Left hindlimb (tissue), 1 donor: ENCODE measurements at regions not wholly inside any gene's neighbourhood (a gene's known extent, or its start where the extent isn't known, plus 50 kb on each side); places are given as distances from the start of the nearest gene placed in this dataset.

Experiments used
- DNase-seq: peaks from one replicate; pipeline ENCODE4 v3.0.0-alpha.2; 2018

DNA sequence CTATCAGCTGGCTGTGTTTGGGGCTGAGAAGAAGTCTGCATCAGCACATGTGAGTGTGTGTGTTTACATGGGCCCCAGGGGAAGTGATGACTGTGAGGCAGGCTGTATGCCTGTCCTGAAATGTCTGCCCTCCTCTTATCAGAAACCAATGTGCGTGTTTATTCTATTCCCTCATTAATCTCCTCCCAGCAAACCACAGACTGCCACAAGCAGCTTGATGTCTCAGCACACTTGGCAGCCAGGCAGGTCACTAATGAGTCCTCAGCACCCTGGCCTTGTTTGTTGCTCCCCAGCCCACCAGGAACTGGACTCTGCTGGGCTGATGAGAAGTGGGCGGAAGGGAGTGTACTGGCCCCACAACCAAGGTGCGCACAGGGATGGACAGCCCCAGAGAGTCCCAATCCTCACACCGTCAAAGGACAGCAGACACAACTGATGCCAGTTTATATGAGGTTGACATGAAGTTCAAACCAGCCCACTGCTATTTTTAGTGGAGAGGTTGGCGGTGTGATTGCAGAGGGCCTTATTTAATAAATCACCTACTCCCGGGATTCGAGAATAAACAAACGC is 225.8 kb downstream of the ETS1 start:
- no peak for DNase-seq

DNA sequence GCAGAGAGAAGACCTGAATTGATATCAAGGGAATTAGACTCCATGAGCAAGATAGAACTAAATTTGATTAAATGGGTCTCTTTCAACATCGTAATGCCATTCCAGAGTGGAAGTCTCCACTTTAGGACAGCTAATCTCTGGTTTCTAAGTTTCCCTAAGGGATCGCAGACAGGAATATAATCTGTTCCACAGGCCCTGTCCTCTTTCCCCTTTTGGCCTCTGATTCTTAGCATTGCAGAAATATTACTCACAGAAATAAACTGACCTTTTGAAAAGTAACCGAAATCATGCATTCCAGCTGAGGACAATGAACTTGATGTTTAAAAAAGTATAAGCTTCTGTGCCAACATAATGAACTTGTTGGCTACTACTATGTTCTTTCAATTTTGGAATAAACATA is 227.8 kb downstream of the ETS1 start:
- DNase-seq = no peak

DNA sequence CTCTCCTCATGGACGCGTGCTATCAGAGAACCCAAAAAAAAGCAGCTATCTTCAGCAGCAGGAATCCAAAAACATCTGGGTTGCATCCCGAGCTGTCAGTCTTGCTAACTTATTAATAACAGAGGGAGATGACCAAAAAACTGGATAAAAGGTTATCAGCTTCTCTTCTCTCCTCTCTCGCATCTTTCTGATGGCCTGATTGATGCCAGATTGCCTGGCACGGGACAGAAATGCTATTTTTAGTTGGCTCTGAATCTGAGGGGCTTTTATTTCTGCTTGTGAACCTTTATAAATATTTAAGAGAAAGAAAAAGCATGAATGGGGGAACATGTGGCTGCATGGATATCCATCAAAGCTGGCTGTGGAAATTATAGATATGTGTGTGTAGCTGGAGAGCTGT is 230.3 kb downstream of the ETS1 start:
- no peak for DNase-seq

DNA sequence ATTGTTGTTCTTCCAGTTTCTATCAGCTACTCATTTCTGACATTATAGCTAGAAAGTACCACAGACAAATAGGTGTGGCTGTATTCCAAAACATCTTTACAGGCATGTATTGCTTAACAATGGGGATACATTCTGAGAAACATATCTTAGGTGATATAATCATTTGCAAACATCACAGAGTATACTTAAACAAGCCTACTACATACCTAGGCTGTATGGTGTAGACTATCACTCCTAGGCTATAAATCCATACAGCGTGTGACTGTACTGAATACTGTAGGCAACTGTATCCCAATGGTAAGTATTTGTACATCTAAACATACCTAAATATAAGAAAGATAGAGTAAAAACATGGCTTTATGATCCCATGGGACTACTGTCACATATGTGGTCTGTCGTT is 231.8 kb downstream of the ETS1 start:
- no peak for DNase-seq

DNA sequence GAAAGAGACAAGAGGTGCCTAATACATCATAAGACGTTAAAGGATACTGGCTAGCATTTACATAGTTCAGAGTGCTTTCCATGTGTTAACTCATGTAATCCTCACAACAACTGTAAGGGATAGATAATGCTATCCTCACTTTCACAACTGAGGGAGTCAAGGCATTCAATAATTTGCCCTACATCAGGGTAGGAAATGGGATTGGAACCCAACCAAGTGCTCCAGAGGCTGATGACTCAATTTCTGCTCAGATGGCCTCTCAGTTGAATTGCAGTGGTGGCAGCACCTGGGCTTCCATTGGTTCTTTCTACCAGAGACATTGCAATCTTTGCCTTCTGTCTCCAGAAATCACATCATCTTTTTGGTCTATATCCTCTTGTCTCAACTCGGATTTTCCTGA is 232.9 kb downstream of the ETS1 start:
- no peak for DNase-seq

DNA sequence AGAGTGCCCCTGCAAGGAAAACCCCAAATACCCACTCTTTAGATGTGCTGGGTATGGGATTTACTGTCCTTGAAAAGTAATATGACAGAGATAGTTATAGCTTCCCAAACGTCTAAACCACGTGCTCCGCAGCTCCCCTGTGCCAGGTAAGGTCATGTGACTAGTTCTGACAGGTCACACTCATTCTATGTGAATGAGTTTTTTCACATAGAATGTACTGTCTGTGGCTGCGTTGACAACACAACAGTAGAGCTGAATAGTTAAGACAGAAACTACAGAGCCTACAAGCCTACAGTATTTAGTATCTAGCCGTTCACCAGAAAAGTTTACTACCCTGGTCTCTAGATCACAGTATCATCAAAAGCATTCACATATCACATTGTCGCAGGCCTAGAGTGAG is 236.2 kb downstream of the ETS1 start:
- no peak for DNase-seq

DNA sequence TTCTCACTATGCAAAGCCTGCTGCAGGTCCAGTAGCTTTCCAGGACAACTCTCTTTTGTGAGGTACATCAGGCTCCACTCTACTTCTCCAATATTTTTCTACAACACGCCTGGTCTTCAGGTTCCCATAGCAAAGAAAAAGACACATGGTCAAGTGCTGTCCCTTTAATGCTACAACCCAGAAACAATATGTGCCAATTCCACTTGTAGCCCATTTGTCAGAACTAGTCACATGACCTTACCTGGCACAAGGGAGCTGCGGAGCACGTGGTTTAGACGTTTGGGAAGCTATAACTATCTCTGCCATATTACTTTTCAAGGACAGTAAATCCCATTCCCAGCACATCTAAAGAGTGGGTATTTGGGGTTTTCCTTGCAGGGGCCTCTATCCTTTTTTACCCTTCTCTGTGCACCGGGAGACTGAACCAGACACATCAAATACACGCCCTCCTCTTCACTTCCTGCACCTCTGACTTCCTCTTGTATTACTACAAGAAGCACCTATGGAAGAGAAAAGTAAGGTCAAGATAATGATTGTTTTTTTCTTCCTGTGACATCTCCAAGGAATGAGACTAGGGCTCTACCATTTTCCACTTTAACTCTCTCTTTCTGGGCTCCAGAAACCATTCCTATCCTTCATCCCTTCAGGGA is 237.6 kb downstream of the ETS1 start:
- no peak for DNase-seq

DNA sequence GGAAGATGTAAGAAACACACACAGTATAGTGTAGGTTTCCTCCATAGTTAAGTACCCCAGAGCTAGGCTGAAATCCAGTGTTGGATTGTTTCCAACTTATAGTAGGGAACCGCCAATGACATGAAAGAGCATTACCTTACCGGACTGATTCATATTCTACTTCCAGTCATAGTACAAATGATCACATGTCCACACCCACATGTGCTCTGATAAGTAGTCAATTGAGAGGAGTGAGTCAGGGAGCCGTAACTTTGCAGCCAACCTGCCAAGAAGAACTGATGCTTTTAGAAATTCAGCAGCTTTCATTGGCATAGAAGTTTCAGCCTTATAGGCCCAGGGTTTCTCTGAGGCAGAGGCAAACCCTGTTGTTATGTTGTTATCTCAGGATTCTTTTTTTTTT is 240.6 kb downstream of the ETS1 start:
- no peak for DNase-seq

DNA sequence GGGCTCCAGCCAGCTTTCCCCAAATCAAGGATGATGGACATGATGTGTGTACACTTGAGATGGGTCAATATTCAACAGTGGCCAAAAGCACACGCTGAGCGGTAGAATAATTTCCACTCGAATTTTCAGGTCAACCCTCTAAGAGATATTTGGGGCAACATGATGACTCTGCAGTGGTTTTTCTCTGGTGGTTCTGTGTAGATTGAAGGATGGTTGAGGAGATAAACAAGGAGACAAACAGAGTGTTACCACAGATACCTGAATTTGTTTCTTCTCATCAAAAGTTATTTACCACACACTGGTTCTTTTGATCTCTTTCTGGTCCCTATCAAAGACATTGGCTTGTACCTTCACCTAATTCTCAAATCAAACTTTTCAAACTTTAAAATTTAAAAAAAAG is 242.0 kb downstream of the ETS1 start:
- no peak for DNase-seq

DNA sequence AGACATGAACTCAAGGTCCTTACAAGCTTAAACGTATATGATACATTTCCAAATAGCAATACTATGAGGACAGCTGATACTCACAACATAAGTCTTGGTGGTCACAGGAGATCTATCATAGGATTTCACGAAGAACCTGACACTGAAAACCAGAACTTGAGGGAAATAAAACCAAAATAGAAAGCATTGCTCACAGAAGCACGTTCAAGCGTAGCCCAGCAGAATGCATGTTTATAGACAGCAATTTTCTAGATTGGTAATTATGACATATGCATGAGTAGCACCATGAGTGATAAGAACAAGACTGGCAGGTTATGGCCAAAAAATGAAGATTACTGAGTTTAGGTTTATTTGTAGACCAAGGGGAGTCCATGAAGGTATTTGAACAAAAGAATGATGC is 243.5 kb downstream of the ETS1 start:
- DNase-seq = no peak

DNA sequence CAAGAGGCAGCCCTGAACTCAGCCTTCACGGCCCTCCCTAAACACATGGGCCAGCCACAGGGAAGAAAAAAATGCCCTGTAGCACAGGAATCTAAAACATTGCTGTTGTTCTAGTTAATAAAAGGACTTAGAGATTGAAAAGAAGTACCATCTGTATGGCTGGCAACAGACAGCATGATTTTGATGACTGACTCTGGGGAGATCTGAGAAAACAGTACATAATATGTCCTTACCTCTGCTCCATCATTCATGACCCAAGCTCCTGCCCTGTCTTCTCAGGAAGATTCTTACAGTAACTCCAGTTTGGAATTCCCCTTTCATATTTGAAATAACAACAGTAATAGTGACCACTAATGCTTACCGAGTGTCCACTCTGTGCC is 244.2 kb downstream of the ETS1 start:
- DNase-seq = no peak

DNA sequence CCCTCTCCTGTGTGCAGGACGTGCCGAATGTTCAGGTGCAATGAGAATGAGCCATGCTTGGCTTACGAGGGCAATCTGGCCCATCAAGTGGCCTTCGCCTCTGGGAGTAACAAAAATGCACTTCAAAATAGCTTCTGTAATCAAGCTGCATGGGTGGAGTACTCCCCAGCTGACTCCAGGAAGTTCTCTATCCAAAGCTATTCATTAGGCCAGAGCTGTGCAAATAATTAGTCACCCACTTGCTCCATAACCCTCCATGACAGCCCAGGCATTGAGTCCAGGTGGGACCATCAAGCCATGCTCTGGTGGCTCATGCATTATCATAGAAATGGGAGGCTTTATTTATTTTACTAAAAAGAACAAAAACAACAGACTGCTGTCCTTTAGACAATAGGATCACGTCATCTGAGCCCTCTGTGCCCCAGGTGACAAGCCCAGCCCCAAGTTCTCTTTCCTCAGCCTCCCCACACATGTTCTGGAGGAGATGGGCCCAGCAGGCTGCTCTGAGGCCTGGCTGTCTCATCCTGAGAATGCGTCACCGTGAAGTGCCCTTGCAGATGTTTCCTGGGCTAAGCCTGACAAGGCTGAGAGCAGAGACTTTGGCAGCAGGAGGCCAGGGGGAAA is 244.7 kb downstream of the ETS1 start:
- peak; percentile 62 for DNase-seq

DNA sequence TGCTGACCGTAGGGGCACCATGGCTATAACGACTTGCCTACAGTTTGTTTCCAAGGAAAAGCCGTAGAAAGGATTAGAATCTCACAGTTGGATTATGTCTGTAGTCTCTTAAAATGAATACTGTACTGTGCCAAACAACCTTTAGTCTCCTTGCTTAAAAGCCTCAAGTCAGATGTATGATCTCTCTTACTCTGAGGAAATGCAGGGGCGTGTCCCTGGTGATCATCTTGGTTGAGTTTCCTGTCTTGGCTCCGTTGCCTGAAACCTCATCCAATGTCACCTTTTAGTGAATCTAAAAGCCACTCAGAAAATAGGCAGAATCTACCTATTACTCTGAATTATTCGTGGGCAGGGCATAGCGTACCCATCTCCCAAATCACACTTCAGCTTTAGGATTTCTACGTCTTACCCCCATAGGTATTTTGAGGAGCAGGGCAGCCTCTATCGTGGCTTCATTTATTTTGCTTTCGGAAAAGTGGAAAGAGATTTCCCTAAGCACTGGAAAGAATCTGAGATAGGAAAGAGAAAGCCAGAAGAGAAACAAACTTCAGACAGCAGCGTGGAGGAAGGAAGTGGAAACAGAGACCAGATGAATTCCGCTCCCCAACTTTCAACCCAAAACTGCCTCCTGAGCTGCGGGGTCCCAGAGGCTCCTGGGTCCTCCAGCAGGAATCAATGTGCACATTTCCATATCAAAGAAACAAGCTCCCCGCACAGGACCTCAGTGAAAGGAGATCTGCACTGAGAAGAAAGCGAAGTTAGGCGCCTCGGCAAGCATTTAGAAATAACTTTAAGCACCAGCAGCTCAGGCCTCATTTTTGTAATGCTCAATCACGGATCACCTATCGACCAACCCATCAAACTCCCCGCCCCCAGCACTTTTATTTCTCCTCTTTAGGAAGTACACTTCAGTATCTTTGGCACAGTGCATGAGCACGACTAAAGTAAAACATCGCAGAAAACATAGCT is 245.8 kb downstream of the ETS1 start:
- no peak for DNase-seq

DNA sequence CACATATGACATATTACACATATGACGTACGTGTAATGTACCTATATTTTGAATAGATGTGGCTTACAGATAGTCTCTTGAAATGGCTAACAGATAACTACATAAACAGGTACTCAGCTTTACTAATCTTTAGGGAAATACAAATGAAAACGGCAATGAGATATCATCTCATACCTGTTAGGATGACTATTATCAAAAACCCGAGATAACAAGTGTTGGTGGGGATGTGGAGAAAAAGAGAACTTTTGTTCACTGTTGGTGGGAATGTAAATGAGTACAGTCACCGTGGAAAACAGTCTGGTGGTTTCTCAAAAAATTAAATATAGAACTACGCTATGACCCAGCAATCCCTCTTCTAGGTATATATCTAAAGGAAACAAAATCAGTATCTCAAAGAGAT is 247.6 kb downstream of the ETS1 start:
- no peak for DNase-seq

DNA sequence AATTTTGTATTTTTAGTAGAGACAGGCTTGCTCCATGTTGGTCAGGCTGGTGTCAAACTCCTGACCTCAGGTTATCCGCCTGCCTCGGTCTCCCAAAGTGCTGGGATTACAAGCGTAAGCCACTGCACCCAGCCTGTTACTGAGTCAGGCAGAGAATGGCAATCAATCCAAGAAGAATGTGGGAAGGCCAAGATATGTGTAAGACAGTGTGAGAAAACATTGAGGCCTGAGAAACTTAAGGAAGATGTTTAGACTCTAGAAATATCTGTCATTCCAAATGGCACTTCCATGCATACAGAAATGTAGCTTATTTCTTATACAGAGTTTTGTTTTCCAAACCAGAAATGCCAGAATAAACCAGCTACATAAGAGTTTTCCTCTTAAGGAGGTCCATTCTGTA is 248.5 kb downstream of the ETS1 start:
- no peak for DNase-seq

DNA sequence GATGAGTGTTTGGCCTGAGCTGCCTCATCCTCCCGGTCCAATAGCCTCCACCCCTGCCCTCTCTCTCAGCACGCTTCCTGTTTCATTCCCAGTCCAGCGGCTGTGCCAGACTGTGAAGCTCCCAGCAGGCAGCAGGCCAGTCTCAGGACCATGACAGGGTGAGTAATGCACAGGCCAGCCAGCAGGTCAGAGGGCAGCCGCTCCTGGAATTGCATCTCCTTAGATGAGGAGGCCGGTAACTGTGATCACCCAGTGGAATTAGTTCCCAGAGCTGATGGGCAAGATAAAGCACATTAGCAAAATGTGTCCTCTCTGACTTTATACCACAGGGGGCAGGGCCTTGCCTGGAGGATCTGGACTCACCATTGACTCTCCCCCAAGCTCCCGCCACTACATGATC is 251.2 kb downstream of the ETS1 start:
- DNase-seq = no peak

DNA sequence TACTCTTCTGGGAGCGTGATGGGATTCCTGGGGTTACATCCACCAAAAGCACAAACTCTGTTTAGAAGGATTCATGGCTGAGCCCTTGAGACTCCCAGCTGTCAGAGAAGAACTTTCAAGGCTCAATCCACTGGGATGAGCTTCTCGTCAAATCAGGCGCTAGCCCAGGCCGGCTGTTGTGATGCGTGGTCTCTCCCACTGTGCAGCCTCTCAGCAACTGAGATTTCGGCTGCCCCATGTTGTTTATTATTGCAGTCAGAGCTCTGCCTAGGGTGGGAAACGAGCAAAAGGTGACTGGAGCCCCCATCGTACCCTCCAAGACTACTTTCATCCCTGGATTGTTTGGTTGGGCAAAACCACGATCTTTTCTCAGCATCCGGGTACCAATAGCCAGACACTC is 251.6 kb downstream of the ETS1 start:
- DNase-seq = no peak

DNA sequence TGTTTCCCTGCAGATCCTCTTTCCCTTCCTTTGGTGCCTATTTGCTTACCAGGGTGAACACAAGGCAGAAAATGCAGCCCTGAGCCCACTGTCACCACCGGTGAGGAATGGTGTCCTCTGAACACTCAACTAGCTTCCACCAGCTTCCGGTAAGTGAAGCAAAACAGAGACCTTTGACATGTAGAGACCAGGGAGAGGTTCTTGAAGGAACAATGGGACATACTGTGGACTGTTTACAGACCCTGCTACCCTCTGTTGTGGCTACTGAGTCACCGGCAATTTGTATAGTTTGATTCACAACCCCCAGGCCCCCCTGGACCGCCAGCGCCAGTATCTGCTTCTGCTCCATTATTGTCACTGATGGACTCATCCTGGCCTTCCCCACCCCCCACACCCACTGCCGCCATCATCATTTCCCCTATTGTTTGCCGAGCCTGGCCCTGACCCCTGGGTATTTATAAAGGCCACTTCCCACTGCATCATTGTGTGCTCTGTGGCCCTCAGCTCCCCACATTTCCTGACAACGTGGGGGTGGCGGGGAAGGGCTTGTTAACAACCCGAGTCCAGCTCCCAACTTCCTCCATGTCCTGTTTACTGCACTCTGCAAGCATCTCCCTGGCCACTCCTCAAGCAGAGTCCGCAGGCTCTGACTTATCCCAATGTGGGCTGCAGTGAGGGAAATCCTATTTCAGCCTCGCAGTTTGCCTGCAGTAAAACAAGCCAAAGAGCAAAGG is 252.9 kb downstream of the ETS1 start:
- peak; percentile 65 for DNase-seq

DNA sequence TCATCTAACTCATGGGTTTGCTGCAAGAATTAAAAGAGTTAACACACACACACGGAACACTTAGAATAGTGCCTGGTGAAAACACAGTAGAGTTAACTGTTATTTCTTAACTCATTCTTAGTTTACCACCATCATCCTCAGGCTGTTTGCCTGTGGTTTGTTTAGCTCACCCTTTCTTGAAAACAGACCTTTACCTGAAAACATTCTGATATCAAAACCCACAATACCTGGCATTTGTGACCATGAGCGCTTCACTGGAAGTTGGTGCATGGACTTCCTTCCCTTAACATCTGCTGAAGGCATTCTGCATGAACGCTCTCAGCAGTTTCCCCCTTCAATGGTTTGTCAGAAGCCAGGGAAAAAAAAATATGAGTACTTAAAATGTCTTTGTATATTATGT is 256.0 kb downstream of the ETS1 start:
- no peak for DNase-seq

DNA sequence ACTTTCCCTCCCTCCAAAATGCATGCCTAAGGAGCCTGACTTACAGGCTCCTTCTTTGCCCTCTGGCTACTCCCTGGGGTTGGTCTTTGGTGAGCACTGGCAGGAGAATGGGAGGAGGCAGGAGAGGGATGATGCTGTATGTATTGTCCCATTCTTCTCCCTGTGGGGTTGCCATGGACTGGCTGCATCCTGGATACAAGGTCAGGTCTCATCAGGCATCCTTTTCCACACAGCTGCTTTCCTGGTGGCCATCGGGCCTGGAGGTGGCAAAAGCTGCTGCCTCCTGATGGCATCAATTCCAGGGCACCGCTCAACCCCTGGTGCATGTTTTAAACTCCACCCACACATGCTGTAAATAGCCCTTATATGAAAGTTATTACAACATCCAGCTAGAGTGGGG is 257.2 kb downstream of the ETS1 start:
- no peak for DNase-seq

DNA sequence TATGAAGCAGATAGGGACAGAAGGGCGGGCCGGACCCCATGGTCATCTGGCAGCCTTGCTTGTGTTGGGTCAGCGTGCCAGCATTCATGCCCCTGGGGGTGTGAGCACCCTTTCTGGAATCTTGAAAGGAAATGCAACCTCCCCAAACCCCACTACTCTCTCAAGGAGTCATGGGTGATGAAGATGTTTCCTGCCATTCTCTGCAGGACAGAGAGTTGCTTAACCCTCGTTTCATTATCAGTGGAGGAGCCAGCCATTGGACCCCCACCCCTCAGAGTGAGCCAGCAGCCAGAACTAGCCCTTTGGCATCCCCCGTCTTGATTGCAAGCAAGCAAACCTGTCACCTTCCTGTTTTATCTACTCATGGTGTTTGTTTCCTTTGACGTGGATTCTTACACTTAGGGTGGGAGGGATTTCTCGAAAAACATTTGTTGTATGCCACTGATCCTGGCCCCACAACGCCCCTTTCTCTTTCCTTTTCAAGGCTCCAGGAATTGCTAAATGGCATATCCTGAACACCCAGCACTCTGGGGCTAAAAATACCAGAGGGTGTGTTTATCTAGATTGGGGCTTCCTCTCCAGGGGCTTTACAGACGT is 258.3 kb downstream of the ETS1 start:
- DNase-seq = no peak

DNA sequence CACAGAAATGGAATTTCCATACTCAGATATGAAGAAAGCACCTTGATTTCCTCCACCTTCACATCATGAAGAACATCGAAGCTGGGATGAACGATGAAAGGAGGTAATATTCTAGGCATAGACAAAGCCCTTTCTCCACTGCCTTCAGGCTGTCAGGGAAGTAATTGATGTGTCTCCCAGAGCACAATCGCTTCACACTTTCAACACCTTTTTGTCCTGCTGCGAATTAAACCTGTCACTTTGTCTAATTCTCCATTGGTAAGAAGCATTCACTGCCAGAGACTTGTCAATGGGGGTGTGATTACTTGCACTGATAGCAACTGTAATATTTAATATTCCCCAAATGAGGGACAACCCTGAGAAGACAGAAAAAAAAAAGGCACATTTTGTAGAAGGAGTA is 260.1 kb downstream of the ETS1 start:
- no peak for DNase-seq

DNA sequence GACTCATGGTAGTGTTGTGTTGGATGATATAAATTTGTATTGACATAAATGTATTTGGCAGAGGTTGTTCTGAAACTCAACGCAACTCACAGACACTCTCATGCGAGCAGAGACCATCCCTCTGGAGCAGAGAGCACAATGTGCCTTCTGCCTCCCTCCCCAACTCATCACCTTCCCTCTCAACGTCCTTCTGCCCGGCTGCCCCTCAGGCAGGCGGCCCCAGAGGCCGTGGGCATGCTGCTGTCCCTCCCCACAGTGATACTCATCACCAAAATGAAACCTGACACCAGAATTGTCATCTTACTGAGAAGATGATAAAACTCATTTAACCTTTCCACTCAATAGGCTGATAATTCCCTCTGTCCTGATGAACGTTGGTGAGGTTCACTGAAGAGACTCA is 260.6 kb downstream of the ETS1 start:
- DNase-seq = no peak
